H1 (cell line): ENCODE measurements at regions not wholly inside any gene's neighbourhood (a gene's known extent, or its start where the extent isn't known, plus 50 kb on each side); places are given as distances from the start of the nearest gene placed in this dataset.

Source experiments
- CHD7 ChIP-seq: fragments of 300-600 bp; sonication (generic); IDR thresholded peaks from 2 replicates; pipeline ENCODE4 v1.7.1; 2012; ENCODE audit warnings: low read length, moderate library complexity, mild to moderate bottlenecking, inconsistent platforms; ENCODE audit not compliant: insufficient replicate concordance

DNA sequence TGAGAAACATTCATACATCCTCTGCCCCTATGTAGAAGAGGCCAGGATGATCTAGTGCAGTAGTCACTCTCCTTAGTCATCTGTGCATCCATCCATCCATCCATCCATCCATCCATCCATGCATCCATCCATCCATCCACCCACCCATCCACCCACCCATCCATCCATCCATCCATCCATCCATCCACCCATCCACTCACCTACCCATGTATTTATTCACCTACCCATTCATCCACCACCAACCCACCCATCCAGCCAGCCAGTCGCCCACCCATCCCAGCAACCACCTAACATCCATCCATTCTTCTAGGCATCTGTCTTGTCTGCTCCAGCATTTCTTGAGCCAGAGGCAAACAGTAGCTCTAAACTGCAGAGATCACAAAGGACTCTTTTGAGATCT, 87.1 kb downstream of the MSX2 start (continued):
- no peak for TF ChIP-seq CHD7
